HCEC 1CT (cell line): ENCODE measurements at regions not wholly inside any gene's neighbourhood (a gene's known extent, or its start where the extent isn't known, plus 50 kb on each side); places are given as distances from the start of the nearest gene placed in this dataset.
"Not testable (repeated sequence)": the region's sequence is repeated elsewhere in the genome, so short reads cannot be mapped to it uniquely, and the experiment has no call there.

Experiments
- DNase-seq: peaks from one replicate; pipeline ENCODE4 v3.0.0-alpha.2; 2017

GRCh38 chr7:65145008-65145407, 138.5 kb upstream of the ERV3-1 start:
- DNase-seq = not testable (repeated sequence)

GRCh38 chr7:65144557-65144956, 138.1 kb upstream of the ERV3-1 start:
- DNase-seq = not testable (repeated sequence)

GRCh38 chr7:65144119-65144518, 137.6 kb upstream of the ERV3-1 start:
- not testable (repeated sequence) for DNase-seq

GRCh38 chr7:65141894-65142293, 135.4 kb upstream of the ERV3-1 start:
- not testable (repeated sequence) for DNase-seq

GRCh38 chr7:65141405-65141778, 134.9 kb upstream of the ERV3-1 start:
- not testable (repeated sequence) for DNase-seq

GRCh38 chr7:65140543-65141404, 134.3 kb upstream of the ERV3-1 start:
- not testable (repeated sequence) for DNase-seq

- not testable (repeated sequence) for DNase-seq
Observed at GRCh38 chr7:65136850-65137249, 130.4 kb upstream of the ERV3-1 start.

GRCh38 chr7:65133087-65133486, 126.6 kb upstream of the ERV3-1 start:
- DNase-seq = not testable (repeated sequence)

- DNase-seq = not testable (repeated sequence)
Observed at GRCh38 chr7:65132256-65132655, 125.8 kb upstream of the ERV3-1 start.

GRCh38 chr7:65127364-65127763, 120.9 kb upstream of the ERV3-1 start:
- not testable (repeated sequence) for DNase-seq

- not testable (repeated sequence) for DNase-seq
Observed at GRCh38 chr7:65124600-65124999, 118.1 kb upstream of the ERV3-1 start.

- not testable (repeated sequence) for DNase-seq
Observed at GRCh38 chr7:65105650-65106203, 99.2 kb upstream of the ERV3-1 start.

GRCh38 chr7:65100499-65100898, 94.0 kb upstream of the ERV3-1 start:
- not testable (repeated sequence) for DNase-seq

GRCh38 chr7:65081669-65082055, 75.2 kb upstream of the ERV3-1 start:
- not testable (repeated sequence) for DNase-seq

- peak; percentile 87 for DNase-seq
Observed at GRCh38 chr7:65080799-65081668, 74.5 kb upstream of the ERV3-1 start.

- DNase-seq = not testable (repeated sequence)
Observed at GRCh38 chr7:65074959-65075358, 68.5 kb upstream of the ERV3-1 start.

- not testable (repeated sequence) for DNase-seq
Observed at GRCh38 chr7:65073160-65073559, 66.7 kb upstream of the ERV3-1 start.

- not testable (repeated sequence) for DNase-seq
Observed at GRCh38 chr7:65071854-65072431, 65.5 kb upstream of the ERV3-1 start.

GRCh38 chr7:65069476-65069875, 63.0 kb upstream of the ERV3-1 start:
- DNase-seq = not testable (repeated sequence)

GRCh38 chr7:65062566-65062965, 56.1 kb upstream of the ERV3-1 start:
- not testable (repeated sequence) for DNase-seq

- not testable (repeated sequence) for DNase-seq
Observed at GRCh38 chr7:65059247-65059646, 52.8 kb upstream of the ERV3-1 start.
